H1 (cell line): ENCODE measurements at regions not wholly inside any gene's neighbourhood (a gene's known extent, or its start where the extent isn't known, plus 50 kb on each side); places are given as distances from the start of the nearest gene placed in this dataset.
A peak's percentile ranks its signal among the peaks of the same experiment; 100 is the strongest.

Experiments
- CTCF ChIA-PET: fragments of 300-600 bp; sonication (Branson Sonifier 250); formaldehyde crosslinking; loops from one replicate; lab custom pipeline; 2021; ENCODE audit not compliant: partially characterized antibody; lab: Charles Lee
- POLR2A ChIA-PET: fragments of 300-600 bp; sonication (Branson Sonifier 250); formaldehyde crosslinking; loops from one replicate; lab custom pipeline; 2021; ENCODE audit warnings: inconsistent platforms; ENCODE audit not compliant: partially characterized antibody; lab: Charles Lee
- DNase-seq, 2 experiments: peaks; one replicate each; pipeline versions ENCODE4 v3.0.0 to v3.0.0-alpha.2; 2010 to 2022; ENCODE audit warnings: low spot score in 2 of 2, low read depth in 1 of 2, mixed read lengths in 1 of 2
- FAIRE-seq: peaks from 2 replicates; lab custom pipeline; 2011; peaks lifted over from hg19 to GRCh38; lab: Jason Lieb, UNC
- H2AFZ ChIP-seq: 2 replicates; pipeline ENCODE4 v1.8.1; 2012; ENCODE audit warnings: low read length, inconsistent platforms
- H2AK5ac ChIP-seq: 2 replicates; pipeline ENCODE4 v1.6.1; 2013; ENCODE audit warnings: low read depth, low read length
- H2BK120ac ChIP-seq: replicated peaks from 2 replicates; pipeline ENCODE3; 2013; ENCODE audit warnings: low read depth, low read length, inconsistent platforms
- H2BK12ac ChIP-seq: 2 replicates; pipeline ENCODE4 v1.6.1; 2013; ENCODE audit warnings: low read depth, low read length
- H2BK15ac ChIP-seq: 2 replicates; pipeline ENCODE4 v1.6.1; 2013; ENCODE audit warnings: low read length
- H2BK20ac ChIP-seq: 2 replicates; pipeline ENCODE4 v1.6.1; 2013; ENCODE audit warnings: low read length
- H2BK5ac ChIP-seq: 2 replicates; pipeline ENCODE4 v1.6.1; 2013; ENCODE audit warnings: low read depth, low read length
- H3K14ac ChIP-seq: 2 replicates; pipeline ENCODE4 v1.6.1; 2013; ENCODE audit warnings: inconsistent platforms; ENCODE audit not compliant: insufficient read length
- H3K18ac ChIP-seq: 2 replicates; pipeline ENCODE4 v1.6.1; 2013; ENCODE audit warnings: low read length; ENCODE audit errors: extremely low read depth
- H3K23ac ChIP-seq: 2 replicates; pipeline ENCODE4 v1.6.1; 2013; ENCODE audit warnings: inconsistent platforms; ENCODE audit not compliant: insufficient read length
- H3K23me2 ChIP-seq: 2 replicates; pipeline ENCODE4 v1.6.1; 2013; ENCODE audit warnings: low read depth, low read length
- H3K27ac ChIP-seq: 2 replicates; pipeline ENCODE4 v1.6.1; 2011; ENCODE audit warnings: low read depth, low read length, inconsistent platforms
- H3K27me3 ChIP-seq, 4 experiments: replicated peaks in 1 of 4; 1 replicate in 1 of 4; 2 replicates in 3 of 4; pipeline versions ENCODE4 v1.6.1 to v1.8.1; 2011 to 2013; ENCODE audit warnings: low read length in 3 of 4, mild to moderate bottlenecking in 3 of 4, inconsistent platforms in 2 of 4, mixed read lengths in 2 of 4, moderate library complexity in 1 of 4; ENCODE audit not compliant: control insufficient read depth in 3 of 4, insufficient read depth in 3 of 4; ENCODE audit errors: extremely low read depth in 1 of 4
- H3K36me3 ChIP-seq, 4 experiments: 2 replicates each; pipeline versions ENCODE4 v1.6.1 to v1.8.1; 2011 to 2013; ENCODE audit warnings: mild to moderate bottlenecking in 4 of 4, low read length in 3 of 4, moderate library complexity in 2 of 4, control low read depth in 1 of 4, inconsistent platforms in 1 of 4; ENCODE audit not compliant: insufficient read depth in 4 of 4, control insufficient read depth in 2 of 4
- H3K4ac ChIP-seq: replicated peaks from 2 replicates; pipeline ENCODE3; 2013; ENCODE audit warnings: low read length, low read depth, mixed read lengths, inconsistent platforms; ENCODE audit not compliant: insufficient read length
- H3K4me1 ChIP-seq, 4 experiments: replicated peaks in 1 of 4; 1 replicate in 1 of 4; 2 replicates in 3 of 4; pipeline versions ENCODE4 v1.6.1 to v1.8.1; 2011 to 2013; ENCODE audit warnings: low read length in 3 of 4, inconsistent platforms in 2 of 4, mixed read lengths in 1 of 4; ENCODE audit not compliant: insufficient read depth in 4 of 4, control insufficient read depth in 3 of 4
- H3K4me2 ChIP-seq, 2 experiments: 2 replicates each; pipeline versions ENCODE4 v1.6.1 to v1.8.1; 2011 to 2013; ENCODE audit warnings: low read depth in 2 of 2, low read length in 2 of 2, control low read depth in 1 of 2, inconsistent platforms in 1 of 2, mild to moderate bottlenecking in 1 of 2; ENCODE audit not compliant: insufficient read depth in 1 of 2
- H3K4me3 ChIP-seq, 4 experiments: fragments of 200-600, 300-600 bp in 1 of 4; sonication (generic), shearing (Covaris generic), sonication (Bioruptor Twin) in 1 of 4; 2 replicates each; pipeline versions ENCODE4 v1.5.1 to v1.8.1; 2011 to 2016; ENCODE audit warnings: low read length in 4 of 4, low read depth in 3 of 4, control low read depth in 2 of 4, inconsistent platforms in 2 of 4, mild to moderate bottlenecking in 2 of 4, mixed read lengths in 1 of 4, moderate library complexity in 1 of 4; ENCODE audit not compliant: insufficient read depth in 2 of 4; ENCODE audit errors: extremely low read depth in 1 of 4
- H3K56ac ChIP-seq: replicated peaks from 2 replicates; pipeline ENCODE3; 2013; ENCODE audit warnings: low read depth, mild to moderate bottlenecking, mixed read lengths, low read length, inconsistent platforms; ENCODE audit not compliant: insufficient read length
- H3K79me1 ChIP-seq: 2 replicates; pipeline ENCODE4 v1.6.1; 2013; ENCODE audit warnings: low read depth, low read length, control low read depth
- H3K79me2 ChIP-seq, 2 experiments: 2 replicates each; pipeline versions ENCODE4 v1.6.1 to v1.8.1; 2012 to 2013; ENCODE audit warnings: low read length in 2 of 2, mild to moderate bottlenecking in 2 of 2, inconsistent platforms in 1 of 2; ENCODE audit not compliant: insufficient read depth in 2 of 2, control insufficient read depth in 1 of 2
- H3K9ac ChIP-seq, 4 experiments: replicated peaks in 1 of 4; 1 replicate in 1 of 4; 2 replicates in 3 of 4; pipeline versions ENCODE4 v1.6.1 to v1.8.1; 2011 to 2013; ENCODE audit warnings: low read depth in 3 of 4, low read length in 3 of 4, control low read depth in 2 of 4, mild to moderate bottlenecking in 2 of 4, moderate library complexity in 2 of 4, inconsistent platforms in 1 of 4; ENCODE audit errors: extremely low read depth in 1 of 4
- H3K9me3 ChIP-seq, 2 experiments: 2 replicates each; pipeline versions ENCODE4 v1.6.1 to v1.8.1; 2012 to 2013; ENCODE audit warnings: mild to moderate bottlenecking in 2 of 2, moderate library complexity in 2 of 2, control low read depth in 1 of 2, inconsistent platforms in 1 of 2, low read depth in 1 of 2, low read length in 1 of 2, mixed read lengths in 1 of 2; ENCODE audit not compliant: insufficient read depth in 2 of 2
- H4K20me1 ChIP-seq, 2 experiments: replicated peaks in 1 of 2; 2 replicates each; pipeline versions ENCODE3 to v1.8.1; 2011 to 2013; ENCODE audit warnings: inconsistent platforms in 2 of 2, low read length in 2 of 2, mild to moderate bottlenecking in 1 of 2; ENCODE audit not compliant: insufficient read depth in 2 of 2, control insufficient read depth in 1 of 2
- H4K5ac ChIP-seq: 2 replicates; pipeline ENCODE4 v1.6.1; 2013; ENCODE audit warnings: low read length, low read depth, mixed read lengths, inconsistent platforms; ENCODE audit not compliant: insufficient read length
- H4K8ac ChIP-seq: 2 replicates; pipeline ENCODE4 v1.8.0; 2013; ENCODE audit warnings: mild to moderate bottlenecking, moderate library complexity, low read length, inconsistent platforms; ENCODE audit not compliant: insufficient read depth; ENCODE audit errors: extremely low read depth
- H4K91ac ChIP-seq: replicated peaks from 2 replicates; pipeline ENCODE3; 2013; ENCODE audit warnings: low read length, mixed read lengths, inconsistent platforms; ENCODE audit not compliant: insufficient read length
- BACH1 ChIP-seq: IDR thresholded peaks from 2 replicates; pipeline ENCODE4 v1.6.1; 2012; ENCODE audit warnings: low read length, improper control_type of control experiment
- EP300 ChIP-seq, 2 experiments: IDR thresholded peaks; 1 replicate in 1 of 2; 2 replicates in 1 of 2; pipeline ENCODE4 v1.6.1; 2011 to 2012; ENCODE audit warnings: low read depth in 2 of 2, low read length in 2 of 2, mild to moderate bottlenecking in 2 of 2, borderline replicate concordance in 1 of 2, inconsistent platforms in 1 of 2, moderate library complexity in 1 of 2
- MAFK ChIP-seq: IDR thresholded peaks from 2 replicates; pipeline ENCODE4 v1.6.1; 2012; ENCODE audit warnings: low read depth, mild to moderate bottlenecking, improper control_type of control experiment, low read length
- NANOG ChIP-seq: IDR thresholded peaks from 2 replicates; pipeline ENCODE4 v1.6.1; 2011; ENCODE audit warnings: low read length, low read depth, mild to moderate bottlenecking, inconsistent platforms; ENCODE audit not compliant: insufficient read depth, poor library complexity, severe bottlenecking
- RNF2 ChIP-seq: fragments of 200-900, 300-1000 bp; sonication (generic); IDR thresholded peaks from 2 replicates; pipeline ENCODE4 v1.7.1; 2016; ENCODE audit warnings: borderline replicate concordance, low read depth, mild to moderate bottlenecking, antibody characterized with exemption, low read length; ENCODE audit not compliant: poor library complexity, severe bottlenecking; ENCODE audit errors: missing control alignments
- SIN3A ChIP-seq, 2 experiments: IDR thresholded peaks in 1 of 2; conservative IDR thresholded peaks in 1 of 2; 2 replicates each; pipeline ENCODE4 v1.6.1; 2011 to 2012; ENCODE audit warnings: low read length in 2 of 2, improper control_type of control experiment in 1 of 2, low read depth in 1 of 2, mild to moderate bottlenecking in 1 of 2
- SRF ChIP-seq: IDR thresholded peaks from 2 replicates; pipeline ENCODE4 v1.6.1; 2011; ENCODE audit warnings: mild to moderate bottlenecking, low read depth, low read length, moderate library complexity
- WGBS, 2 experiments: shearing (Covaris generic) in 1 of 2; methylation state at CpG; one replicate each; pipeline versions ENCODE4 v1.1.6 to v1.1.7; 2013 to 2015; ENCODE audit warnings: low lambda C conversion rate in 2 of 2, mixed read lengths in 2 of 2, inconsistent platforms in 1 of 2, low coverage in 1 of 2, missing lambda C conversion rate in 1 of 2; ENCODE audit not compliant: insufficient replicate concordance in 2 of 2, insufficient coverage in 1 of 2, insufficient read length in 1 of 2; ENCODE audit errors: extremely low coverage in 1 of 2, missing lambda C conversion rate in 1 of 2; 5-methylcytosine and 5-hydroxymethylcytosine counted together

GRCh38 chr15:61680260-61681037 is 379.8 kb downstream of the VPS13C start:
- no peak overlapping the region for H4K91ac ChIP-seq
- no peaks in the 10 kb centered on the region for H4K20me1 ChIP-seq
- H3K9me3 ChIP-seq = no peaks in the 10 kb centered on the region
- no peak overlapping the region for H3K56ac ChIP-seq
- H3K4me3 ChIP-seq = peak overlapping the region in 1 of 4 experiments; percentile 14; a peak in 1 of 8 replicates
- no peak overlapping the region for H2AFZ ChIP-seq
- H2BK15ac ChIP-seq = no peak overlapping the region
- H3K27me3 ChIP-seq = no peaks in the 10 kb centered on the region; a peak in 1 of 7 replicates
- H2BK5ac ChIP-seq = no peak overlapping the region
- no peak overlapping the region for H2BK12ac ChIP-seq
- no peak overlapping the region for H3K23ac ChIP-seq
- TF ChIP-seq BACH1 (no peak), SRF (no peak), NANOG (no peak), RNF2 (no peak), MAFK (no peak), EP300 (IDR thresholded peaks at IDR 0.05; ENCODE audit: borderline replicate concordance in 1 of 2, low read depth in 2 of 2, low read length in 2 of 2) (no peak), SIN3A (conservative IDR thresholded peaks at IDR 0.05 in 1 of 2, IDR thresholded peaks at IDR 0.05 in 1 of 2; ENCODE audit: low read depth in 1 of 2, low read length in 2 of 2) (no peak)
- no peak for DNase-seq
- H3K79me2 ChIP-seq = no peaks in the 10 kb centered on the region
- 0 out of 4 replicates have a peak overlapping the region, but pooled peaks of 1 of the 2 experiments have one; percentile 4 for H3K4me2 ChIP-seq
- no peak for FAIRE-seq
- H3K9ac ChIP-seq = no peak overlapping the region
- no peak overlapping the region for H4K8ac ChIP-seq
- no peak overlapping the region for H3K14ac ChIP-seq
- ChIA-PET POLR2A (no interaction called here), CTCF (no interaction called here)
- H2BK20ac ChIP-seq = no peak overlapping the region
- H3K18ac ChIP-seq = no peak overlapping the region
- no peaks in the 10 kb centered on the region for H3K36me3 ChIP-seq
- H2BK120ac ChIP-seq = no peak overlapping the region
- H3K27ac ChIP-seq = no peak overlapping the region
- no peaks in the 10 kb centered on the region for H3K79me1 ChIP-seq
- WGBS, 2 experiments = 81% methylated on average over 4 of the region's 4 CpGs; no CpG with 5 or more reads in 1 of the 2 experiments
- no peak overlapping the region for H3K4ac ChIP-seq
- H4K5ac ChIP-seq = no peak overlapping the region
- peaks cover 1 to 7% (median 4%) of the 10 kb centered on the region in 4 experiments; a peak in 3 of 7 replicates for H3K4me1 ChIP-seq
- no peak overlapping the region for H2AK5ac ChIP-seq
- no peaks in the 10 kb centered on the region for H3K23me2 ChIP-seq
